ENCODE measurements at regions not wholly inside any gene's neighbourhood (a gene's known extent, or its start where the extent isn't known, plus 50 kb on each side); places are given as distances from the start of the nearest gene placed in this dataset.

GRCh38 chr1:191125950-191126349 is 648.3 kb upstream of the BRINP3 start:
- no peak overlapping the region for H3K4me3 Mint-ChIP-seq
- intact Hi-C loops (cut with micrococcal nuclease), result no loop called here
- H3K4me1 Mint-ChIP-seq, result no peaks in the 10 kb centered on the region
- no peaks in the 10 kb centered on the region for H3K4me1 ChIP-seq (ENCODE audit: control insufficient read depth, insufficient read depth, low read length)
- H3K27me3 ChIP-seq (ENCODE audit: control insufficient read depth, insufficient read depth, low read length), result no peaks in the 10 kb centered on the region
- ATAC-seq, result no peak
- WGBS (ENCODE audit: insufficient coverage), result 88% methylated on average over 3 of the region's 3 CpGs
- H3K36me3 ChIP-seq (ENCODE audit: control insufficient read depth, insufficient read depth, low read length), result no peaks in the 10 kb centered on the region
- TF ChIP-seq, protein P1, sequence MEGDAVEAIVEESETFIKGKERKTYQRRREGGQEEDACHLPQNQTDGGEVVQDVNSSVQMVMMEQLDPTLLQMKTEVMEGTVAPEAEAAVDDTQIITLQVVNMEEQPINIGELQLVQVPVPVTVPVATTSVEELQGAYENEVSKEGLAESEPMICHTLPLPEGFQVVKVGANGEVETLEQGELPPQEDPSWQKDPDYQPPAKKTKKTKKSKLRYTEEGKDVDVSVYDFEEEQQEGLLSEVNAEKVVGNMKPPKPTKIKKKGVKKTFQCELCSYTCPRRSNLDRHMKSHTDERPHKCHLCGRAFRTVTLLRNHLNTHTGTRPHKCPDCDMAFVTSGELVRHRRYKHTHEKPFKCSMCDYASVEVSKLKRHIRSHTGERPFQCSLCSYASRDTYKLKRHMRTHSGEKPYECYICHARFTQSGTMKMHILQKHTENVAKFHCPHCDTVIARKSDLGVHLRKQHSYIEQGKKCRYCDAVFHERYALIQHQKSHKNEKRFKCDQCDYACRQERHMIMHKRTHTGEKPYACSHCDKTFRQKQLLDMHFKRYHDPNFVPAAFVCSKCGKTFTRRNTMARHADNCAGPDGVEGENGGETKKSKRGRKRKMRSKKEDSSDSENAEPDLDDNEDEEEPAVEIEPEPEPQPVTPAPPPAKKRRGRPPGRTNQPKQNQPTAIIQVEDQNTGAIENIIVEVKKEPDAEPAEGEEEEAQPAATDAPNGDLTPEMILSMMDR (IDR thresholded peaks at IDR 0.05), result no peak
- no peaks in the 10 kb centered on the region for H3K36me3 Mint-ChIP-seq
- DNase-seq, result no peak
- H3K27ac ChIP-seq (ENCODE audit: low read length), result no peak overlapping the region
- H3K27ac Mint-ChIP-seq, result no peak overlapping the region
- no peaks in the 10 kb centered on the region for H3K27me3 Mint-ChIP-seq (ENCODE audit: low read depth in 2 of 2)
- H3K9me3 ChIP-seq (ENCODE audit: control insufficient read depth, insufficient read depth, low read length), result peaks cover 12% of the 10 kb centered on the region
- no peak overlapping the region for H3K4me3 ChIP-seq (ENCODE audit: low read length)
- peaks cover 9 to 36% of the 10 kb centered on the region in 2 donors for H3K9me3 Mint-ChIP-seq

DNA sequence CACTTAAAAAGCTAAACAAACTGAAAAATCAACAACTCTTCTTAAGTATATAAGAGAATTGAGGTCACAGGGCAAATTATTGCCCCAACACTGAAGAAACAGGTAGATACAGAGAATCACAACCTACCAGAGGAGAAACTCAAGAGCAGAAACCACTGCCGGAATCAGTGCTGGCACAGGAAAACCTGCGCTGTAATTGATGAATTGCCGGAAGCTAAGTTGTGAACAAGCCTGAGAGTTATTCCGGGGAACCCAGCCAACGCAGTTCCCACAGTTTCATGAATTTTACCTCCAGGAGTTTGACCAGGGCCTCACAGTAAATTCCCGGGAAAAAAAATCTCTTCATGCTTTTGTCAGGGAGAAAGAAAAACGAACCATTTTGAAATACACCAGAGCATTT is 657.1 kb upstream of the BRINP3 start:
- 2% methylated on average over 6 of the region's 7 CpGs for WGBS (ENCODE audit: insufficient coverage)
- Histone ChIP-seq H3K4me1 (ENCODE audit: control insufficient read depth, insufficient read depth, low read length) (no peaks in the 10 kb centered on the region), H3K27me3 (ENCODE audit: control insufficient read depth, insufficient read depth, low read length) (no peaks in the 10 kb centered on the region), H3K27ac (ENCODE audit: low read length) (no peak overlapping the region), H3K36me3 (ENCODE audit: control insufficient read depth, insufficient read depth, low read length) (no peaks in the 10 kb centered on the region), H3K9me3 (ENCODE audit: control insufficient read depth, insufficient read depth, low read length) (peaks cover 3% of the 10 kb centered on the region), H3K4me3 (ENCODE audit: low read length) (no peak overlapping the region)
- DNase-seq, result no peak
- no peak overlapping the region for H3K4me3 Mint-ChIP-seq
- intact Hi-C loops (cut with micrococcal nuclease), result no loop called here
- no peak for ATAC-seq
- no peaks in the 10 kb centered on the region for H3K27me3 Mint-ChIP-seq (ENCODE audit: low read depth in 2 of 2)
- peaks cover 5 to 18% of the 10 kb centered on the region in 2 donors for H3K9me3 Mint-ChIP-seq
- no peaks in the 10 kb centered on the region for H3K36me3 Mint-ChIP-seq
- H3K27ac Mint-ChIP-seq, result no peak overlapping the region
- H3K4me1 Mint-ChIP-seq, result no peaks in the 10 kb centered on the region
- TF ChIP-seq, protein P1 (IDR thresholded peaks at IDR 0.05), result no peak

GRCh38 chr1:191140038-191140437 is 662.4 kb upstream of the BRINP3 start:
- no peak overlapping the region for H3K27ac ChIP-seq (ENCODE audit: low read length)
- H3K27ac Mint-ChIP-seq, result no peak overlapping the region
- H3K27me3 Mint-ChIP-seq (ENCODE audit: low read depth in 2 of 2), result no peaks in the 10 kb centered on the region
- no peaks in the 10 kb centered on the region for H3K36me3 Mint-ChIP-seq
- no peak overlapping the region for H3K4me3 ChIP-seq (ENCODE audit: low read length)
- H3K4me3 Mint-ChIP-seq, result no peak overlapping the region
- ATAC-seq (no peak), DNase-seq (no peak)
- no peaks in the 10 kb centered on the region for H3K36me3 ChIP-seq (ENCODE audit: control insufficient read depth, insufficient read depth, low read length)
- H3K9me3 ChIP-seq (ENCODE audit: control insufficient read depth, insufficient read depth, low read length), result peaks cover 3% of the 10 kb centered on the region
- no peaks in the 10 kb centered on the region for H3K4me1 Mint-ChIP-seq
- TF ChIP-seq, protein P1 (IDR thresholded peaks at IDR 0.05), result no peak
- H3K27me3 ChIP-seq (ENCODE audit: control insufficient read depth, insufficient read depth, low read length), result no peaks in the 10 kb centered on the region
- no CpG with 5 or more reads among the region's 1 CpG for WGBS (ENCODE audit: insufficient coverage)
- intact Hi-C loops (cut with micrococcal nuclease), result no loop called here
- no peaks in the 10 kb centered on the region for H3K4me1 ChIP-seq (ENCODE audit: control insufficient read depth, insufficient read depth, low read length)
- peaks cover 4 to 11% of the 10 kb centered on the region in 2 donors for H3K9me3 Mint-ChIP-seq

DNA sequence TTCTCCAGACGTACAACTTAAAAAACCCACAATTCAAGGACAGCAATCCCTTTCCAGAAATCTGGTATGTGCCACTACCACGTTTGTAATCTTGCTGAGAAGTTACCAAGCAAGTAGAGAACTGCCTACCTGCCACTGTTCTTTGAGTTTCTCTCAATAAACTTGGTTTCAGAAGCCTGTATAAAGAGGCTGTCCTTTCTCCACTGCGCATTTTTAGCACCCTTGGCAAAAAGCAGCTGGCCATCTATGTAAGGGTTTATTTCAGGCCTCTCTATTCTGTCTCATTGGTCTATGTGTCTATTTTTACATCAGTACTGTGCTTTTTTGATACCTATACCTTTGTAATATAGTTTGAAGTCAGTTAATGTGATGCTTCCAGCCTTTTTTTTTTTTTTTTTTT is 665.1 kb upstream of the BRINP3 start:
- H3K4me3 Mint-ChIP-seq, result no peak overlapping the region
- intact Hi-C loops (cut with micrococcal nuclease), result no loop called here
- no peaks in the 10 kb centered on the region for H3K4me1 ChIP-seq (ENCODE audit: control insufficient read depth, insufficient read depth, low read length)
- no peaks in the 10 kb centered on the region for H3K27me3 Mint-ChIP-seq (ENCODE audit: low read depth in 2 of 2)
- WGBS (ENCODE audit: insufficient coverage), result 74% methylated on average over 2 of the region's 3 CpGs
- DNase-seq (no peak), ATAC-seq (no peak)
- H3K27ac Mint-ChIP-seq, result no peak overlapping the region
- H3K36me3 Mint-ChIP-seq, result peaks cover 8% of the 10 kb centered on the region
- peaks cover 6 to 14% of the 10 kb centered on the region in 2 donors for H3K9me3 Mint-ChIP-seq
- H3K9me3 ChIP-seq (ENCODE audit: control insufficient read depth, insufficient read depth, low read length), result peaks cover 6% of the 10 kb centered on the region
- no peak overlapping the region for H3K4me3 ChIP-seq (ENCODE audit: low read length)
- TF ChIP-seq, protein P1 (IDR thresholded peaks at IDR 0.05), result no peak
- H3K27me3 ChIP-seq (ENCODE audit: control insufficient read depth, insufficient read depth, low read length), result no peaks in the 10 kb centered on the region
- H3K27ac ChIP-seq (ENCODE audit: low read length), result no peak overlapping the region
- no peaks in the 10 kb centered on the region for H3K4me1 Mint-ChIP-seq
- no peaks in the 10 kb centered on the region for H3K36me3 ChIP-seq (ENCODE audit: control insufficient read depth, insufficient read depth, low read length)

Measured in natural killer cell (primary cell).